ENCODE measurements at regions not wholly inside any gene's neighbourhood (a gene's known extent, or its start where the extent isn't known, plus 50 kb on each side); places are given as distances from the start of the nearest gene placed in this dataset.

- TF ChIP-seq CTCF (conservative IDR thresholded peaks at IDR 0.05 in 1 of 2, IDR thresholded peaks at IDR 0.05 in 1 of 2; ENCODE audit: low read depth in 1 of 2, low read length in 2 of 2) (no peak), EZH2 (IDR thresholded peaks at IDR 0.05; ENCODE audit: low read length, missing control alignments) (no peak)
These were observed 53.1 kb upstream of the CD5L start for GRCh38 chr1:157894613-157895165.
